Stimulated activated CD4-positive, alpha-beta T cell treated with anti-CD3 and anti-CD28 coated beads, Interleukin-15, amount 100 ng/mL, for 48 hours (primary cell): ENCODE measurements at regions not wholly inside any gene's neighbourhood (a gene's known extent, or its start where the extent isn't known, plus 50 kb on each side); places are given as distances from the start of the nearest gene placed in this dataset.
"Not testable (repeated sequence)": the region's sequence is repeated elsewhere in the genome, so short reads cannot be mapped to it uniquely, and the experiment has no call there.

Experiments
- DNase-seq, 2 donors: peaks; one replicate each; pipeline ENCODE4 v3.0.0-alpha.2; 2020; ENCODE audit warnings: low read depth in 2 of 2

- not testable (repeated sequence) for DNase-seq
These were observed 4461.2 kb upstream of the TPTE start for GRCh38 chr21:6060054-6060681.

GRCh38 chr21:6066320-6066985 lies 4454.9 kb upstream of the TPTE start:
- DNase-seq = not testable (repeated sequence)

GRCh38 chr21:6068098-6068831 lies 4453.1 kb upstream of the TPTE start:
- DNase-seq = not testable (repeated sequence)

GRCh38 chr21:6070213-6070612 lies 4451.2 kb upstream of the TPTE start:
- not testable (repeated sequence) for DNase-seq

- DNase-seq = not testable (repeated sequence)
These were observed 4448.7 kb upstream of the TPTE start for GRCh38 chr21:6072691-6073090.

GRCh38 chr21:6073993-6074705 lies 4447.2 kb upstream of the TPTE start:
- not testable (repeated sequence) for DNase-seq

GRCh38 chr21:6074935-6075334 lies 4446.4 kb upstream of the TPTE start:
- not testable (repeated sequence) for DNase-seq

- not testable (repeated sequence) for DNase-seq
These were observed 4445.7 kb upstream of the TPTE start for GRCh38 chr21:6075627-6076208.

- DNase-seq = not testable (repeated sequence)
These were observed 4444.0 kb upstream of the TPTE start for GRCh38 chr21:6077358-6077757.

- not testable (repeated sequence) for DNase-seq
These were observed 4442.5 kb upstream of the TPTE start for GRCh38 chr21:6078902-6079301.

GRCh38 chr21:6080941-6081655 lies 4440.3 kb upstream of the TPTE start:
- DNase-seq = not testable (repeated sequence)

- DNase-seq = not testable (repeated sequence)
These were observed 4439.2 kb upstream of the TPTE start for GRCh38 chr21:6082166-6082565.

GRCh38 chr21:6083574-6084120 lies 4437.7 kb upstream of the TPTE start:
- DNase-seq = not testable (repeated sequence)

- DNase-seq = not testable (repeated sequence)
These were observed 4435.3 kb upstream of the TPTE start for GRCh38 chr21:6086038-6086437.

GRCh38 chr21:6087579-6088178 lies 4433.7 kb upstream of the TPTE start:
- DNase-seq = not testable (repeated sequence)

GRCh38 chr21:6090286-6090908 lies 4431.0 kb upstream of the TPTE start:
- DNase-seq = not testable (repeated sequence)

GRCh38 chr21:6091335-6092027 lies 4429.9 kb upstream of the TPTE start:
- not testable (repeated sequence) for DNase-seq

- not testable (repeated sequence) for DNase-seq
These were observed 4429.0 kb upstream of the TPTE start for GRCh38 chr21:6092401-6092800.

GRCh38 chr21:6093419-6093818 lies 4428.0 kb upstream of the TPTE start:
- DNase-seq = peak in 1 of 2 donors; percentile 4
